ENCODE measurements at regions not wholly inside any gene's neighbourhood (a gene's known extent, or its start where the extent isn't known, plus 50 kb on each side); places are given as distances from the start of the nearest gene placed in this dataset.

DNA sequence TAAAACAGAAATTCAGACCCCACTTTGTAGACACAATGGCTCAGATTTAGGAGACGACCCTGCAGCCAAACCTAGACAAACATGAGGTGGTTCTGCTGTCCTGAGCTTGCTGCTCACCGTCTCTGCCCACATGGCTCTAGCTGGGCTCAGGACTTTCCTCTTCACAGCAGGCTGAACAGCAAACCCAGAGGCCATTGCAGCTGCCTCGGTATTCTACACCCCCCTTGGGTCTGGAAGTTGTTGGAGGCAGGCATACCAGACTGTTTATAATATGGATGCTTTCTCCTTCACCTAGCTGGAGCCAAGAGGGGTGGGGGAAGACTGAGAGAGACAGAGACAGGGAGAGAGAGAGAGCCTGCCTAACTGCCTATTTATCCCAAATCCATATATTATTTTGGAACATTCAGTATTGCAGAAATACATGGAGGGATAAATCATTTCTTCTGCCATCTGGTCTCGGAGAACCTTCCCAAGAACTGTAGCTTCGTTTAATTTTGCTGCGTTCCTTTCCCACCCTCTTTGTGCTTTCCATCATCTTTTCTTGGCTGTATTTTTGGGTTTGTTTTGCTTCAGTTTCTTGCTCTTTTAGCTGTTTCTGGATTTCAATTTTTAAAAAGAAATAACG, 628.2 kb upstream of the RBFOX1 start:
- H3K9me3 ChIP-seq (ENCODE audit: control insufficient read depth in 2 of 3, insufficient read depth in 1 of 3, low read length in 3 of 3): no peaks in the 10 kb centered on the region
- intact Hi-C loops (cut with DNase I): no loop called here
- FAIRE-seq: no peak
- H3K27ac ChIP-seq (ENCODE audit: low read depth in 2 of 2, low read length in 2 of 2): no peak overlapping the region
- TF ChIP-seq, protein P1, sequence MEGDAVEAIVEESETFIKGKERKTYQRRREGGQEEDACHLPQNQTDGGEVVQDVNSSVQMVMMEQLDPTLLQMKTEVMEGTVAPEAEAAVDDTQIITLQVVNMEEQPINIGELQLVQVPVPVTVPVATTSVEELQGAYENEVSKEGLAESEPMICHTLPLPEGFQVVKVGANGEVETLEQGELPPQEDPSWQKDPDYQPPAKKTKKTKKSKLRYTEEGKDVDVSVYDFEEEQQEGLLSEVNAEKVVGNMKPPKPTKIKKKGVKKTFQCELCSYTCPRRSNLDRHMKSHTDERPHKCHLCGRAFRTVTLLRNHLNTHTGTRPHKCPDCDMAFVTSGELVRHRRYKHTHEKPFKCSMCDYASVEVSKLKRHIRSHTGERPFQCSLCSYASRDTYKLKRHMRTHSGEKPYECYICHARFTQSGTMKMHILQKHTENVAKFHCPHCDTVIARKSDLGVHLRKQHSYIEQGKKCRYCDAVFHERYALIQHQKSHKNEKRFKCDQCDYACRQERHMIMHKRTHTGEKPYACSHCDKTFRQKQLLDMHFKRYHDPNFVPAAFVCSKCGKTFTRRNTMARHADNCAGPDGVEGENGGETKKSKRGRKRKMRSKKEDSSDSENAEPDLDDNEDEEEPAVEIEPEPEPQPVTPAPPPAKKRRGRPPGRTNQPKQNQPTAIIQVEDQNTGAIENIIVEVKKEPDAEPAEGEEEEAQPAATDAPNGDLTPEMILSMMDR (IDR thresholded peaks at IDR 0.05; ENCODE audit: borderline replicate concordance, extremely low read depth, insufficient read depth): no peak
- H3K4me1 ChIP-seq (ENCODE audit: control insufficient read depth in 2 of 3, insufficient read depth in 2 of 3, low read depth in 1 of 3, low read length in 3 of 3): no peaks in the 10 kb centered on the region
- no peak overlapping the region for H3K4me3 ChIP-seq (ENCODE audit: low read length in 3 of 3)
- H3K9ac ChIP-seq (ENCODE audit: low read length in 3 of 3): no peak overlapping the region
- H3K36me3 ChIP-seq (ENCODE audit: control insufficient read depth in 2 of 3, insufficient read depth in 3 of 3, low read length in 3 of 3): no peaks in the 10 kb centered on the region
- H3K27me3 ChIP-seq (ENCODE audit: control insufficient read depth, insufficient read depth, low read length): no peaks in the 10 kb centered on the region
- DNase-seq: no peak

DNA sequence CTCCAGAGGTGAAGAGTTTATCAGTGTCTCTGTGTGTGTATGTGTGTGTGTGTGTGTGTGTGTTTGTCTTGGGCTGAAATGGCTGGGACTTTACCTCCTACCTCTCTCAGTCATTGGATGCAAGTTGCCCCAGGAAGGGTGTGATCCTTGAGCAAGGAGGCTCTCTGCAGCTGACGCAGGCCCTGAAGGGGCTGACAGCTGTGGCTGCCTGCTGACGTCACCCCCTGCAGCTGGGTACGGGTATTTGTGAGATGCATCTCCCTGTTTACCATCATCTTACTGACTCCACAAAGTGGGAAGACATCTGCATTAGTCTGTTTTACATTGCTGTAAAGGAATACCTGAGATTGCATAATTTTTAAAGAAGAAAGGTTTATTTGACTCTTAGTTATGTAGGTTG, 631.5 kb upstream of the RBFOX1 start:
- Histone ChIP-seq H3K27me3 (ENCODE audit: control insufficient read depth, insufficient read depth, low read length) (no peaks in the 10 kb centered on the region), H3K4me3 (ENCODE audit: low read length in 3 of 3) (no peak overlapping the region), H3K36me3 (ENCODE audit: control insufficient read depth in 2 of 3, insufficient read depth in 3 of 3, low read length in 3 of 3) (no peaks in the 10 kb centered on the region), H3K9me3 (ENCODE audit: control insufficient read depth in 2 of 3, insufficient read depth in 1 of 3, low read length in 3 of 3) (no peaks in the 10 kb centered on the region), H3K27ac (ENCODE audit: low read depth in 2 of 2, low read length in 2 of 2) (no peak overlapping the region), H3K4me1 (ENCODE audit: control insufficient read depth in 2 of 3, insufficient read depth in 2 of 3, low read depth in 1 of 3, low read length in 3 of 3) (no peaks in the 10 kb centered on the region), H3K9ac (ENCODE audit: low read length in 3 of 3) (no peak overlapping the region)
- DNase-seq (no peak), FAIRE-seq (no peak)
- TF ChIP-seq, protein P1 (IDR thresholded peaks at IDR 0.05; ENCODE audit: borderline replicate concordance, extremely low read depth, insufficient read depth): no peak
- intact Hi-C loops (cut with DNase I): no loop called here

DNA sequence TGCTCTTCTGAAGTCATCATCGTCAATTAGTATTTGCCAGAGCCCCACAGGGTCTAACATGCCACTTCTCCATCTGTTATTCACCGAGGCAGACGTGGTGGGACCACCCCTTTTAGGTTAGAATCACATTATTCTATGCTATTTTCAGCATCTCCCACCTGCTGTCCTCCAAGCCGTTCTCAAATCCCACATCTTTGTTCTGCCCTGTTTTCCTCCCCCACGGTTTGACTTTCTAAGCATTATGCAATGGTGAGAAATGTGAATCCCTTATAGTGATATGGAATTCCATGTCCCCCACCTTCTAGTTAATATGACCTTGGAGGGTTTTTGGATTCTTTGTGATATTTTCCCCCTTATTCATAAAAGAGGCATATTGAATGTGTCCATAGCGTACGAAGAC, 634.1 kb upstream of the RBFOX1 start:
- Histone ChIP-seq H3K36me3 (ENCODE audit: control insufficient read depth in 2 of 3, insufficient read depth in 3 of 3, low read length in 3 of 3) (no peaks in the 10 kb centered on the region), H3K27ac (ENCODE audit: low read depth in 2 of 2, low read length in 2 of 2) (no peak overlapping the region), H3K4me1 (ENCODE audit: control insufficient read depth in 2 of 3, insufficient read depth in 2 of 3, low read depth in 1 of 3, low read length in 3 of 3) (no peaks in the 10 kb centered on the region), H3K9ac (ENCODE audit: low read length in 3 of 3) (no peak overlapping the region), H3K4me3 (ENCODE audit: low read length in 3 of 3) (no peak overlapping the region), H3K9me3 (ENCODE audit: control insufficient read depth in 2 of 3, insufficient read depth in 1 of 3, low read length in 3 of 3) (no peaks in the 10 kb centered on the region), H3K27me3 (ENCODE audit: control insufficient read depth, insufficient read depth, low read length) (no peaks in the 10 kb centered on the region)
- TF ChIP-seq, protein P1 (IDR thresholded peaks at IDR 0.05; ENCODE audit: borderline replicate concordance, extremely low read depth, insufficient read depth): no peak
- FAIRE-seq (no peak), DNase-seq (no peak)
- intact Hi-C loops (cut with DNase I): no loop called here

DNA sequence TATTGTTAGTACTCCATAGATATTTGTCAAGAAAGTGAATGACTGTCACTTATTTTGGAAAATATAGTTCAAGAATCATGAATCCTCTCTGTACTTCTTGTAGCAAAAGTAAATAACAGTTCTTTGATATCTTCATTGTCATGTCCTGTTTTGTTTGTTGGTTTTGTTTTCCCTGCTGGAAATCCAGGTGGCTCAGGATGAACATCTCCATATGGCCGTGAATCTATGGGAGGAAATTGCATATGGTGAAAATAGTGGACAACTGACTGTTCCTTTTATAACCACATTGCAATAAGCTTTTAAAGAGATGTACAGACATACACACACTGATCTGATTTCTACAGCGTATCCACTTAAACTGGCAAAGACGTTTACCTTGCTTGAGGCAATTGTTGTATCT, 637.0 kb upstream of the RBFOX1 start:
- TF ChIP-seq, protein P1 (IDR thresholded peaks at IDR 0.05; ENCODE audit: borderline replicate concordance, extremely low read depth, insufficient read depth): no peak
- no peaks in the 10 kb centered on the region for H3K36me3 ChIP-seq (ENCODE audit: control insufficient read depth in 2 of 3, insufficient read depth in 3 of 3, low read length in 3 of 3)
- no peaks in the 10 kb centered on the region for H3K27me3 ChIP-seq (ENCODE audit: control insufficient read depth, insufficient read depth, low read length)
- no peaks in the 10 kb centered on the region for H3K4me1 ChIP-seq (ENCODE audit: control insufficient read depth in 2 of 3, insufficient read depth in 2 of 3, low read depth in 1 of 3, low read length in 3 of 3)
- no peak overlapping the region for H3K9ac ChIP-seq (ENCODE audit: low read length in 3 of 3)
- no peak for DNase-seq
- H3K4me3 ChIP-seq (ENCODE audit: low read length in 3 of 3): no peak overlapping the region
- no peaks in the 10 kb centered on the region for H3K9me3 ChIP-seq (ENCODE audit: control insufficient read depth in 2 of 3, insufficient read depth in 1 of 3, low read length in 3 of 3)
- no peak for FAIRE-seq
- intact Hi-C loops (cut with DNase I): no loop called here
- no peak overlapping the region for H3K27ac ChIP-seq (ENCODE audit: low read depth in 2 of 2, low read length in 2 of 2)
